22Rv1 (cell line): ENCODE measurements at regions not wholly inside any gene's neighbourhood (a gene's known extent, or its start where the extent isn't known, plus 50 kb on each side); places are given as distances from the start of the nearest gene placed in this dataset.

Experiments
- ZFX ChIP-seq: fragments of 450-650 bp; IDR thresholded peaks from 2 replicates; pipeline ENCODE4 v1.6.1; 2017; ENCODE audit warnings: antibody characterized with exemption, borderline replicate concordance
- TF ChIP-seq, protein P1 (sequence below): fragments of 450-650 bp; IDR thresholded peaks from 2 replicates; pipeline ENCODE4 v1.5.1; 2017; ENCODE audit warnings: mild to moderate bottlenecking

DNA sequence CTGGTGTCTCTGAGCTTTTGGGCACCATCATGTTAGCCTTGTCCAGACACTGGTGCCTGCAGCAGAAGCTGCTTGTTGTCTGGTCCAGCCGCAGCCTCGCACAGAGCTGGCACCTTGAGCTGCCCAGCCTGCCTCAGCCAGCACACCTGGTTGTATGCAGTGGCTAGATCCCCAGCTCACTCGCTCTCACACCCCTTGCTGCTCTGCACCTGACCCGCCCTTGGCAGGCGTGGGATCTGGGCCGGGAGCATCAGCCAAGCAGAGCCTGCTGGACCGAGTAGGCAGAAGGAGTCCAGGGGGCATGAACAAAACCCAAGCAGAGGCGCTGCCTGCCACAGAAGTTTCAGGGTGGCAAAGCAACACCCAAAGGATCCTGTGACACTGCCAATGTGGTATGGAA lies 79.7 kb upstream of the ITGB1 start:
- TF ChIP-seq, protein P1, sequence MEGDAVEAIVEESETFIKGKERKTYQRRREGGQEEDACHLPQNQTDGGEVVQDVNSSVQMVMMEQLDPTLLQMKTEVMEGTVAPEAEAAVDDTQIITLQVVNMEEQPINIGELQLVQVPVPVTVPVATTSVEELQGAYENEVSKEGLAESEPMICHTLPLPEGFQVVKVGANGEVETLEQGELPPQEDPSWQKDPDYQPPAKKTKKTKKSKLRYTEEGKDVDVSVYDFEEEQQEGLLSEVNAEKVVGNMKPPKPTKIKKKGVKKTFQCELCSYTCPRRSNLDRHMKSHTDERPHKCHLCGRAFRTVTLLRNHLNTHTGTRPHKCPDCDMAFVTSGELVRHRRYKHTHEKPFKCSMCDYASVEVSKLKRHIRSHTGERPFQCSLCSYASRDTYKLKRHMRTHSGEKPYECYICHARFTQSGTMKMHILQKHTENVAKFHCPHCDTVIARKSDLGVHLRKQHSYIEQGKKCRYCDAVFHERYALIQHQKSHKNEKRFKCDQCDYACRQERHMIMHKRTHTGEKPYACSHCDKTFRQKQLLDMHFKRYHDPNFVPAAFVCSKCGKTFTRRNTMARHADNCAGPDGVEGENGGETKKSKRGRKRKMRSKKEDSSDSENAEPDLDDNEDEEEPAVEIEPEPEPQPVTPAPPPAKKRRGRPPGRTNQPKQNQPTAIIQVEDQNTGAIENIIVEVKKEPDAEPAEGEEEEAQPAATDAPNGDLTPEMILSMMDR = no peak
- no peak for TF ChIP-seq ZFX
